ENCODE measurements at regions not wholly inside any gene's neighbourhood (a gene's known extent, or its start where the extent isn't known, plus 50 kb on each side); places are given as distances from the start of the nearest gene placed in this dataset.

GRCh38 chr1:229011022-229011421 is 259.9 kb upstream of the RAB4A start:
- DNase-seq (no peak), ATAC-seq (no peak)
- Histone ChIP-seq H3K27me3 (no peaks in the 10 kb centered on the region), H3K9me3 (no peaks in the 10 kb centered on the region), H3K4me1 (no peaks in the 10 kb centered on the region), H3K27ac (no peak overlapping the region), H3K4me3 (no peak overlapping the region), H3K36me3 (no peaks in the 10 kb centered on the region)
- intact Hi-C loops (cut with DNase I) = no loop called here
- no peak for TF ChIP-seq CTCF (IDR thresholded peaks at IDR 0.05)
- TF ChIP-seq POLR2A (IDR thresholded peaks at IDR 0.05) = no peak
- WGBS (ENCODE audit: insufficient coverage, low coverage, low lambda C conversion rate, missing lambda C conversion rate) = 86% methylated on average over 2 of the region's 2 CpGs

- Histone ChIP-seq H3K9me3 (no peaks in the 10 kb centered on the region), H3K4me3 (no peak overlapping the region), H3K27me3 (no peaks in the 10 kb centered on the region), H3K36me3 (no peaks in the 10 kb centered on the region), H3K27ac (no peak overlapping the region), H3K4me1 (no peaks in the 10 kb centered on the region)
- DNase-seq = no peak
- TF ChIP-seq POLR2A (IDR thresholded peaks at IDR 0.05) = no peak
- TF ChIP-seq CTCF (IDR thresholded peaks at IDR 0.05) = no peak
- 75% methylated on average over 2 of the region's 2 CpGs for WGBS (ENCODE audit: insufficient coverage, low coverage, low lambda C conversion rate, missing lambda C conversion rate)
- ATAC-seq = no peak
- intact Hi-C loops (cut with DNase I) = no loop called here
Observed at GRCh38 chr1:229012823-229013222, 258.1 kb upstream of the RAB4A start.

- Histone ChIP-seq H3K4me1 (no peaks in the 10 kb centered on the region), H3K9me3 (no peaks in the 10 kb centered on the region), H3K27me3 (no peaks in the 10 kb centered on the region), H3K4me3 (no peak overlapping the region), H3K27ac (no peak overlapping the region), H3K36me3 (no peaks in the 10 kb centered on the region)
- no peak for TF ChIP-seq POLR2A (IDR thresholded peaks at IDR 0.05)
- TF ChIP-seq CTCF (IDR thresholded peaks at IDR 0.05) = no peak
- ATAC-seq (peak in 1 of 4 donors; percentile 58), DNase-seq (no peak)
- intact Hi-C loops (cut with DNase I) = no loop called here
- 36% methylated on average over 4 of the region's 7 CpGs for WGBS (ENCODE audit: insufficient coverage, low coverage, low lambda C conversion rate, missing lambda C conversion rate)
Observed at GRCh38 chr1:229013981-229014380, 256.9 kb upstream of the RAB4A start.

GRCh38 chr1:229015806-229016205 is 255.1 kb upstream of the RAB4A start:
- intact Hi-C loops (cut with DNase I) = no loop called here
- 86% methylated on average over 13 of the region's 13 CpGs for WGBS (ENCODE audit: insufficient coverage, low coverage, low lambda C conversion rate, missing lambda C conversion rate)
- Histone ChIP-seq H3K4me1 (no peaks in the 10 kb centered on the region), H3K27me3 (no peaks in the 10 kb centered on the region), H3K36me3 (no peaks in the 10 kb centered on the region), H3K9me3 (no peaks in the 10 kb centered on the region), H3K4me3 (no peak overlapping the region), H3K27ac (no peak overlapping the region)
- no peak for TF ChIP-seq POLR2A (IDR thresholded peaks at IDR 0.05)
- no peak for TF ChIP-seq CTCF (IDR thresholded peaks at IDR 0.05)
- no peak for ATAC-seq
- no peak for DNase-seq

- no peaks in the 10 kb centered on the region for H3K36me3 ChIP-seq
- intact Hi-C loops (cut with DNase I) = no loop called here
- WGBS (ENCODE audit: insufficient coverage, low coverage, low lambda C conversion rate, missing lambda C conversion rate) = 74% methylated on average over 4 of the region's 4 CpGs
- H3K27me3 ChIP-seq = no peaks in the 10 kb centered on the region
- no peak for ATAC-seq
- no peak overlapping the region for H3K4me3 ChIP-seq
- H3K27ac ChIP-seq = no peak overlapping the region
- DNase-seq = no peak
- H3K4me1 ChIP-seq = no peaks in the 10 kb centered on the region
- no peaks in the 10 kb centered on the region for H3K9me3 ChIP-seq
- no peak for TF ChIP-seq CTCF (IDR thresholded peaks at IDR 0.05)
- no peak for TF ChIP-seq POLR2A (IDR thresholded peaks at IDR 0.05)
Observed at GRCh38 chr1:229017091-229017490, 253.8 kb upstream of the RAB4A start.

All from right lobe of liver (tissue), 6 donors.